ENCODE measurements at regions not wholly inside any gene's neighbourhood (a gene's known extent, or its start where the extent isn't known, plus 50 kb on each side); places are given as distances from the start of the nearest gene placed in this dataset.
A peak's percentile ranks its signal among the peaks of the same experiment; 100 is the strongest.

DNA sequence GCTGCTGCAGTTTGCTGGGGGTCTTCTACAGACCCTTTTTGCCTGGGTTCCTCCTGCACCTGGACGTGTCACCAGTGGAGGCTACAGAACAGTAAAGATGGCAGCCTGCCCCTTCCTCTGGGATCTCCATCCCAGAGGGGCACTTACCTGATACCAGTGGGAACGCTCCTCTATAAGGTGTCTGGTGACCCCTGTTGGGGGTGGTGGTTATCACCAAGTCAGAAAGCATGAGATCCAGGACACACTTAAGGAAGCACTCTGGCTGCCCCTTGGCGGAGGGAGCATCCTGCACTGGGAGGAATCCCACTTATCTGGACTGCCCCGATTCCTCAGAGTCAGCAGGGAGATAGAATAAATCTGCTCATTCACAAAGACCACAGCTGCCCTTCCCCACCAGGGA lies 218.9 kb upstream of the GALNTL6 start:
- Mint-ChIP-seq H3K36me3 (ENCODE audit: low read depth) (no peaks in the 10 kb centered on the region), H3K27ac (no peak overlapping the region), H3K27me3 (ENCODE audit: insufficient read depth) (no peaks in the 10 kb centered on the region), H3K4me3 (no peak overlapping the region), H3K4me1 (no peaks in the 10 kb centered on the region), H3K9me3 (peaks cover 2% of the 10 kb centered on the region)
- no peaks in the 10 kb centered on the region for H3K9me3 ChIP-seq (ENCODE audit: control insufficient read depth, low read length)
- H3K27ac ChIP-seq (ENCODE audit: low read depth, low read length), result no peak overlapping the region
- 84 to 100% methylated on average over 1 to 4 of the region's 4 CpGs for WGBS, 2 experiments (ENCODE audit: insufficient coverage in 1 of 2, insufficient read length in 1 of 2)
- H3K27me3 ChIP-seq (ENCODE audit: control insufficient read depth, insufficient read depth, low read length, poor library complexity, severe bottlenecking), result no peaks in the 10 kb centered on the region
- H3K4me3 ChIP-seq (ENCODE audit: low read length), result no peak overlapping the region
- no peaks in the 10 kb centered on the region for H3K4me1 ChIP-seq (ENCODE audit: control insufficient read depth, insufficient read depth, low read length)
- TF ChIP-seq CTCF (conservative IDR thresholded peaks at IDR 0.05), result peak; percentile 65
- peak; percentile 66 for DNase-seq
- no peak overlapping the region for H3K9ac ChIP-seq (ENCODE audit: extremely low read depth, low read length, poor library complexity, severe bottlenecking)
- H3K36me3 ChIP-seq (ENCODE audit: control insufficient read depth, insufficient read depth, low read length), result no peaks in the 10 kb centered on the region

DNA sequence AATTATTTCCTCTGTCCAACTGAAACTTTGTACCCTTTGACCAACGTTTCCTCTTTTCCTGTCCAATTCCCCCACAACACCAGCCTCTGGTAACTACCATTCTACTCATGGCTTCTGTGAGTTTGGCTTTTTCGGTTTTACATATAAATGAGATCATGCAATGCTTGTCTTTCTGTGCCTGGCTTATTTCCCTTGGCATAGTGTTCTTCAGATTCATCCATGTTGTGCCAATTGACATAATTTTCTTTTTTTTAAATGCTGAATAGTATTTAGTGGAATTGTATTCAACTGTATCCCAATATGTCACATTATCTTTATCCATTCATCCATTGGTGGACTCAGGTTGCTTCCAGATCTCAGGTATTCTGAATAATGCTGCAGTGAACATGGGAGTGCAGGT lies 222.5 kb upstream of the GALNTL6 start:
- H3K27ac ChIP-seq (ENCODE audit: low read depth, low read length), result no peak overlapping the region
- TF ChIP-seq CTCF (conservative IDR thresholded peaks at IDR 0.05), result no peak
- no peaks in the 10 kb centered on the region for H3K27me3 ChIP-seq (ENCODE audit: control insufficient read depth, insufficient read depth, low read length, poor library complexity, severe bottlenecking)
- Mint-ChIP-seq H3K9me3 (no peaks in the 10 kb centered on the region), H3K4me1 (peaks cover 7% of the 10 kb centered on the region), H3K36me3 (ENCODE audit: low read depth) (no peaks in the 10 kb centered on the region), H3K27ac (no peak overlapping the region), H3K27me3 (ENCODE audit: insufficient read depth) (no peaks in the 10 kb centered on the region), H3K4me3 (no peak overlapping the region)
- peaks cover 3% of the 10 kb centered on the region for H3K4me1 ChIP-seq (ENCODE audit: control insufficient read depth, insufficient read depth, low read length)
- H3K9ac ChIP-seq (ENCODE audit: extremely low read depth, low read length, poor library complexity, severe bottlenecking), result no peak overlapping the region
- H3K36me3 ChIP-seq (ENCODE audit: control insufficient read depth, insufficient read depth, low read length), result no peaks in the 10 kb centered on the region
- H3K9me3 ChIP-seq (ENCODE audit: control insufficient read depth, low read length), result no peaks in the 10 kb centered on the region
- DNase-seq, result no peak
- 84 to 88% methylated on average over 2 of the region's 2 CpGs for WGBS, 2 experiments (ENCODE audit: insufficient coverage in 1 of 2, insufficient read length in 1 of 2)
- no peak overlapping the region for H3K4me3 ChIP-seq (ENCODE audit: low read length)

- peaks cover 3% of the 10 kb centered on the region for H3K4me1 ChIP-seq (ENCODE audit: control insufficient read depth, insufficient read depth, low read length)
- Mint-ChIP-seq H3K9me3 (no peaks in the 10 kb centered on the region), H3K4me3 (no peak overlapping the region), H3K27ac (no peak overlapping the region), H3K4me1 (peaks cover 7% of the 10 kb centered on the region), H3K36me3 (ENCODE audit: low read depth) (no peaks in the 10 kb centered on the region), H3K27me3 (ENCODE audit: insufficient read depth) (no peaks in the 10 kb centered on the region)
- no peak overlapping the region for H3K9ac ChIP-seq (ENCODE audit: extremely low read depth, low read length, poor library complexity, severe bottlenecking)
- no peaks in the 10 kb centered on the region for H3K36me3 ChIP-seq (ENCODE audit: control insufficient read depth, insufficient read depth, low read length)
- no peak overlapping the region for H3K4me3 ChIP-seq (ENCODE audit: low read length)
- H3K27ac ChIP-seq (ENCODE audit: low read depth, low read length), result no peak overlapping the region
- no peak for TF ChIP-seq CTCF (conservative IDR thresholded peaks at IDR 0.05)
- no peaks in the 10 kb centered on the region for H3K9me3 ChIP-seq (ENCODE audit: control insufficient read depth, low read length)
- WGBS, 2 experiments (ENCODE audit: insufficient coverage in 1 of 2, insufficient read length in 1 of 2), result 94 to 95% methylated on average over 3 to 5 of the region's 5 CpGs
- no peaks in the 10 kb centered on the region for H3K27me3 ChIP-seq (ENCODE audit: control insufficient read depth, insufficient read depth, low read length, poor library complexity, severe bottlenecking)
- no peak for DNase-seq
These were observed 224.4 kb upstream of the GALNTL6 start for GRCh38 chr4:171588764-171589163.
